ENCODE measurements at regions not wholly inside any gene's neighbourhood (a gene's known extent, or its start where the extent isn't known, plus 50 kb on each side); places are given as distances from the start of the nearest gene placed in this dataset.

DNA sequence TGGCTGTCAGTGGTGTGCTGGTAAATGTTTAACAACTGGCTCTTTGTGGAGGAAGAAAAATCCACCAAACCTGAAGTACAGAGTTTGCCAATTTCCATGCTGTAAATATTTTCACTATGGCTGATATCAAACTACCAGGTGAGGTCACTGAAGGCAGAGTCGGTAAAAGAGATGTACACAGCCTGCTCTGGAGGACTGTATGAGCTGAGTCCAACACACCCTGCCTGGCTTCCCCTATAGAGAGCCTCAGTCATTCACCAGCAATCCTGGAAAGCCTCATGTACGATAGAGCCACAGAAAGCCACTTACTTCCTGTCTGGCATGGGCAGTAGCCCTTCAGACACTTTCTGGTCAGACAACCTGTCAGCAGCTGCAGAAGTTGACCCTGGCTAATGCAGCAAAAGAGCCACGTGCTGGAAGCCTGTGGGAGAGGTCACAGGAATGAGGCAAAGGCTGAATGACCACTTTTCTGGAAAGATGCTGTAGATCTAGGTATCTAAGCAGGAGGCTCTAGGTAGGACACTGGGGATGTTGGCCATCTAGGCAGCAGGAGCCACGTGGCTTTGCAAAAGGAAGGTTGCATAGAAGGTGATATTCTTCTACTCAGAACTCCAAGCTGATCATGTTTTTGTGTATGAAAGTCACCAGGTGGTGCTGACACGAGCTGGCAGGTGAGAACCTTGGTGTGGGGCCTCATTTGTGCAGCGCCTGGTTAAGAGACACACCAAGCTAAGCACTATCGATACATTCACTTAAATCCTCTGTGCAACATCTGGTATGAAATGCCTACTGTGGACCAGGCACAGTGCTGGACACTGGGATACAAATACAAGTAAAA lies 553.9 kb downstream of the VRK1 start:
- no peak for DNase-seq (ENCODE audit: low read depth)

GRCh38 chr14:97353102-97353501 lies 555.9 kb downstream of the VRK1 start:
- no peak for DNase-seq (ENCODE audit: low read depth)

GRCh38 chr14:97354119-97354722 lies 557.0 kb downstream of the VRK1 start:
- DNase-seq (ENCODE audit: low read depth) = no peak

GRCh38 chr14:97359341-97359740 lies 562.2 kb downstream of the VRK1 start:
- DNase-seq (ENCODE audit: low read depth) = no peak

- DNase-seq (ENCODE audit: low read depth) = no peak
Observed at GRCh38 chr14:97361181-97361580, 564.0 kb downstream of the VRK1 start.

DNA sequence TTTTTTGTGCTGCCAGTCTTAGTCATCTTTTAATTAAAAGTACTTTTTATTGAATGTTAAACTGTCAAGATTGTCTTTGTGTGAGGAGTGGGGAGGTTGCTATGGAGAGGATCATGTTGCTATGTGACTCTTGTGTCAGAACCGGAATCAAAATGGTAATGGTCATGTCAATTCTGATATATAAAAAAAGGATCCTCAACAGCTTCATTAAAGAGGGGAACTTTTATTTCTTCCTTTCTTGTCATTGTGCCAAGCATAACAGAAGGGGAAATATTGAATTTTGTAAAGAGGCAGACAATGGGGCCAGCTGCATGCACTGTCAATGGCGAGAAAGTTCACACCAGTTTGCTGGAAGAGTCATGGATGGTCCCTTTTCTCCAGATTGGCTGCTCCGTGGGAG lies 564.8 kb downstream of the VRK1 start:
- no peak for DNase-seq (ENCODE audit: low read depth)

- no peak for DNase-seq (ENCODE audit: low read depth)
Observed at GRCh38 chr14:97366400-97366799, 569.2 kb downstream of the VRK1 start.

DNA sequence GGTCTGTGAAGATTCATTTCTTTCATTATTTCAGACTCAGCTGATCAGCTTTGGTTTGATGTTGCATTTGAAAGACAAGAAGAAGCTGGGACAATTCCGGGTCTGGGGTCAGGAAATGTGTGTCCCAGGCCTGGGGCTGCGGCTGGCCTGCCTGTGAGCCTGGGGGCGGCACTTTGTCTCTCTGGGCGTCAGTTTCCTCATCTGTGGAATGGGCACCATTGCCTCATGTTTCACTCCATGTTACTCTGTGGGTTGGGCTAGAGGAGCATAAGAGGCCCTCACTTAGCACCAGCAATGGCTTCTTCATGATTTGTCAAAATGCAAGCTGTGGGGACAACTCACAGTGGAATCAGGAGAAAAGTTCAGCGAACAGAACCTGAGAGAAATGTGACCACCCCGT lies 570.1 kb downstream of the VRK1 start:
- no peak for DNase-seq (ENCODE audit: low read depth)

- no peak for DNase-seq (ENCODE audit: low read depth)
Observed at GRCh38 chr14:97368049-97368448, 570.9 kb downstream of the VRK1 start.

DNA sequence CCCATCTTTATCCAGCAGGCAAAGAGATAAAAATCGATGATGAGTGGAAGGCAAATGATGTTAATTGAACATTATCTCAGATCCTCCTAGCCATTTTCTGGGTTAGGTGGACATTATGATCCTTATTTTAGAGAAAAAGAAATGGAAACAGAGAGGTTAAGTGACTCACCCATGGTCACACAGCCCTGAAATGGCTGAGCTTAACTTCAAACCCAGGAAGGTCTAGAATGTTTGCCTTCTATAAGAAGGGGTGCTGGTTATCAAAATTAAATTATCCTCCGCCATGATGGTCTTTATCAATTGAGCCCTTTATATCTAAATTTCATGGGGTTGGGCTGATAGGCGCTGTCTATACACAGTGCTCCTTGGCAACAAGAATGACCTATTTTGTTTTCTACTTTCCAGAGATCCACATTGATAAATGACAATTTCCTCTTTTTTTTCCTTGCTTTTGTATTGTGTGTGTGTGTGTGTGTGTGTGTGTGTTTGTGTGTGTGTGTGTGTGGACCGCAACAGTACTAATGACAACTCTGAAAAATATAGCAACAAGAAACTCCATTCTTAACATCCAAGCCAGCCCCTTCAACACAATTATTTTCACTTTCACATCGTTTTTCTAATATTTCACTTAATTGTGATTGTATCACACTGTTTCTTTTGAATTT lies 571.9 kb downstream of the VRK1 start:
- DNase-seq (ENCODE audit: low read depth) = no peak

DNA sequence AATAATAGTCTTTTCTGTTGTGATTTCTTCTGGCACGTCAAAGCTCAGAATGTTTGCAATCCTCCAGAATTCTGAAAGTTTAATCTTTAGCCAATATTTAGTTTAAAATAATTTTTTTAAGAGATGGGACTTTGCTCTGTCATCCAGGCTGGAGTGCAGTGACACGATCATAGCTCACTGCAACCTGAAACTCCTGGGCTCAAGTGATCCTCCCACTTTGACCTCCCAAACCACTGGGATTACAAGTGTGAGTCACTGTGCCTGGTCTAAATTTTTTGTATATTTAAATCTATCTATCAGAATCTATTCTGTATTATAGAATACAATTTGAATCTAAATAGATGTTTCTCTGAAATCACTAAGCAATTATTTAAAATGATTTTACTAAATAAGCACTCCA lies 572.7 kb downstream of the VRK1 start:
- no peak for DNase-seq (ENCODE audit: low read depth)

GRCh38 chr14:97376310-97376709 lies 579.1 kb downstream of the VRK1 start:
- no peak for DNase-seq (ENCODE audit: low read depth)

DNA sequence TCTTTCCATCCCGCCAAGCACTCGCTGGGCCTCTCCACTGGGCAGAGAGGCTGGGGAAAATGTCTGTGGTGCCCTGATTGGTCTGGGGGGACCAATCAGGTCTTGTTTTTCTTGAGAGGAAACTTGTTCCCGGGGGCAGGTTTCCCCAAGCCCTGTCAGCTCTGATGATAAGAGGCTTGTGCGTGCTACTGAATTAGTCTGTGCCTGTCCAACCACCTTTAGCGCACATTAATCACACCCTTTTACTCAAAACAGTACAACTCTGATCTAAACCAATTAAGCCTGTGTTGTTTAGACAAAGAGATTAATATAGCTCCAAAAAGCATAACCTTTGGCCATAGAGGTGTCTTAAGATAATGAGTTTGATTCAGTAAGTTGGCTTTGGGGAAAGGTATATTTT lies 580.4 kb downstream of the VRK1 start:
- DNase-seq (ENCODE audit: low read depth) = no peak

GRCh38 chr14:97379091-97379531 lies 581.9 kb downstream of the VRK1 start:
- DNase-seq (ENCODE audit: low read depth) = peak; percentile 16

GRCh38 chr14:97380539-97380941 lies 583.4 kb downstream of the VRK1 start:
- peak; percentile 60 for DNase-seq (ENCODE audit: low read depth)

GRCh38 chr14:97381309-97381708 lies 584.1 kb downstream of the VRK1 start:
- DNase-seq (ENCODE audit: low read depth) = no peak

GRCh38 chr14:97382616-97383226 lies 585.5 kb downstream of the VRK1 start:
- DNase-seq (ENCODE audit: low read depth) = no peak

- DNase-seq (ENCODE audit: low read depth) = no peak
Observed at GRCh38 chr14:97385727-97386126, 588.5 kb downstream of the VRK1 start.

DNA sequence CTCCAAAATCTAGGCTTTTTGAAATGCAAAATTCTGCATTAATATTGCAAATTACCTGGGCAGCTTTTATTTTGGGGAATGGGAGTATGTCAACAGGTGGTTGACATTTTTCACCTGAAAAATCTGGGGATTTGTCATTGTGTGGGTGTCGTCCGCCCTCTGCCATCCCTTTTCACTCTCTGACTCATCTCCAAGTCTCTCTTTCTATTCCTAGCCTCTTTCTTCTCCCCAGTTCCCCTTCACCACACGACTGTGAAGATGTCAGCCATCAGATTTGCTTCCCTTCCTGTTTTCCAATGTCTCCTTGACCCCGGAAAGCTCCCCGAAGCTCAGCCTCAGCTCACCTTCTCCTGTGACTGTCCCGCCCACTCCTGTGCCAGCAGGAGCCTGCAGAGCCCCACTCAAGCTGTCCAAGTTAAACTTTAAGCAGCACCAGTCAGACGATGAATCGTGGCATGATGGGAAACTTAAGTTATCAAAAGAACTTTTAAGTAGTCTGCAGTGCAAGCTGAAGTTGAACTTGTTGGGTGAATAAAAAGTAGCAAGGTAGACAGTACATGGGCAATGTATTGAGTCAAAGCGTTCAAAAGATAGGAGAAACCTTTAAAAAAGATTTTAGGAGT lies 590.2 kb downstream of the VRK1 start:
- no peak for DNase-seq (ENCODE audit: low read depth)

DNA sequence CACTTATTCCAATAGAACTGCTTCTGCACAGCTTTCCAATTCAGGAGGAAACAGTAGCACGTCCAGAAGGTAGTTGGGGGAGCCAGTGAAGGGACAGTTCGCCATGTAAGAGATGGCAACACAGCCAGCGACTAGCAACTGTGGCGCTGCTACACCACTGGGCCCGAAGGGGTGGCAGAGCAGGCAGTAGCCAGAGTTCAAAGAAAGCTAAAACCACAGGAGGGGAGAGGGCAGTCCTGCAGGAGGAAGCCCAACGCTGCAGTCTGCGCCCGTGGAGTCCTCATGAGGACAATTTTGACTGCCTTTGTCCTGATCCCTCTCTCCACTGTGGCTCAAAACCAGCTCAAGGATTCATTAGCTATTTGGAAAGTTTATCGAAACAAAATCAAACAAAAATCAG lies 591.2 kb downstream of the VRK1 start:
- no peak for DNase-seq (ENCODE audit: low read depth)

GRCh38 chr14:97390096-97390724 lies 593.0 kb downstream of the VRK1 start:
- DNase-seq (ENCODE audit: low read depth) = no peak

GRCh38 chr14:97393244-97393643 lies 596.1 kb downstream of the VRK1 start:
- DNase-seq (ENCODE audit: low read depth) = no peak

Measured in stimulated activated CD8-positive, alpha-beta memory T cell treated with anti-CD3 and anti-CD28 coated beads, Interleukin-4, amount 100 ng/mL, for 24 hours (primary cell).